NCI-H1694 (cell line): ENCODE measurements at regions not wholly inside any gene's neighbourhood (a gene's known extent, or its start where the extent isn't known, plus 50 kb on each side); places are given as distances from the start of the nearest gene placed in this dataset.
A peak's percentile ranks its signal among the peaks of the same experiment; 100 is the strongest.
"Not testable (repeated sequence)": the region's sequence is repeated elsewhere in the genome, so short reads cannot be mapped to it uniquely, and the experiment has no call there.

Experiments
- DNase-seq: peaks from one replicate; lab custom pipeline; 2025; lab: John Stamatoyannopoulos, UW

DNA sequence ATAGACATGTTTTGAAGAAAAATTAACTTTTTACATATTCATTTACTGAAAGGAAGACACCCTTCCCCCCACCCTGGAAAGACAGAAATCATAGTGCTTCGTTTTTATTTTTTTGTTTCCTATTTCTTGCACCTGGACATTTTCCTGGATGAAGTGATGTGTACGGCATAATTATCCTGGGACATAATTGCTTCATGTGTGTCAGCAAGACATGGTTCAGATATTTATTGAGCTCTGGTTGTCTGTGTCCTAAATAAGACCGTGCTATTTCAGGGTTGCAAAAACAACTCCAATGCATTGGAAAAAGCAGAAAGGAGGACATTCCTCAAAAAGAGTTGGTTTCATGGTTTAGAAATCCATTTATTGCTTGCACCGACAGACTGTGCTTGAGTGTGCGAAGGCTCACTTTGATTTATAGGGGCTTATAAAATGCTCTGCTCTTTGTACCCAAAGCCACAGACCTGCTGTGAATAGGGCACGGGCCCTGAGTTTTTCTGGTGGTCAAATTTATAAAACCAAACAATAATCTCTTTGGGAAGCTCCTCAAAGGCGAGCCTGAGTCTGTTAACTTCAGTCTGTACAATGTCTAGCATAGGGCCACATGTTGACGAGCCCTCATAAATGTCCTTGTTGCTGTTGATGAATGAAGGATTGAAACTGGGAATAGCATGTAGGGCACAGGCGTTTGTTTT, 179.5 kb downstream of the SOX4 start:
- DNase-seq: no peak

DNA sequence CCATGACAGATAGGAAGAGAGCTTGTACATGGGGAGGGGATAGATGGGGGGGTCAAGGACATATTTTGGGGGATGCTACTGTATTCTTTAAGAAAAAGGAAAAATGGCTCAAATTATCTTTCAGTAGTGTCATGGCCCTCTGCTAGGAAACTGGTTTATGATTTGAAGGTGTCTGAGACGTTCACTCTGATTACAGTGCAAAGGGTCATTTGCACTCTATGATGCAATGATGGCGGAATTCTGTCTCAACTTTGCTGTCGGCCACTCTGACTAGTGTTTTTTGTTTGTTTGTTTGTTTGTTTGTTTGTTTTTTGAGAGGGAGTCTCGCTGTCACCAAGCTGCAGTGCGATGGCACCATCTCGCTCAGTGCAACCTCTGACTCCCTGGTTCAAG, 180.0 kb downstream of the SOX4 start:
- no peak for DNase-seq

DNA sequence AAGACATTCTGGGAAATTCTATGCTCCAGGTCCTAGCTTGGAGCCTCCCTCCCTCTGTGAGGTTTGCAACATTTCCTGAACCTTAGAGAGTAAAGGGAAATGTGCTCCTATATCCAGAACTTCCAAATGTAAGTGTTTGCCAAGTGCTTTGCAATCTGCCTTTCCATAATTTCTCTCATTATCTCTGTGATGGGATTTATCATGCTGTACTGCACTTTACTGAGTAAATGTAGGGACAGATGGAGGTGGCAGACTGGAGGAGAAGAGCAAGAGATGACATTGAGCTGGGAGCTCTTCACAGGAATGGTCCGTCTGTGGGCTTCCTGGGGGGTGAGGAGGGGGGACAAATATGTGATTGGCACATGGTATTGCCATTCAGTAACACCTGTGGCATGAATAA, 184.3 kb downstream of the SOX4 start:
- peak; percentile 88 for DNase-seq

DNA sequence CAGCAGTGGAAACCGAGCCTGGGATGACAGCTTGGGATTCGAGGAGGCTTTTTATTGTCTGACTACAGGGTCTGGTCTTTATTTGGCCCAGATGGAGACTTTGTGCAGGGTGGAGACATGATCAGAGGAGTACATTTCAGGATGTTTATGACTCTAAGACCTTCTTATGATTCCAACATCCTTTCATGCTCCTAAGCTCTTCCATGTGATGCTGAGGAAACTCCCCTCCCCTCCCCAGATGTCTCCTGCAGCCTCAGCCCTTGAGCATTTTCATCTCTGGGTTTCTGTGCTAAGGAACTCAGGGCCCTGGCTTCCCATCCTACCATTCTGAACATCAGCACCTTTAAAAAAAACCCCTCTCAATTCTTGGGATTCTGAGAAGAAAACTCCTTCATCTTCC, 186.6 kb downstream of the SOX4 start:
- DNase-seq: no peak

DNA sequence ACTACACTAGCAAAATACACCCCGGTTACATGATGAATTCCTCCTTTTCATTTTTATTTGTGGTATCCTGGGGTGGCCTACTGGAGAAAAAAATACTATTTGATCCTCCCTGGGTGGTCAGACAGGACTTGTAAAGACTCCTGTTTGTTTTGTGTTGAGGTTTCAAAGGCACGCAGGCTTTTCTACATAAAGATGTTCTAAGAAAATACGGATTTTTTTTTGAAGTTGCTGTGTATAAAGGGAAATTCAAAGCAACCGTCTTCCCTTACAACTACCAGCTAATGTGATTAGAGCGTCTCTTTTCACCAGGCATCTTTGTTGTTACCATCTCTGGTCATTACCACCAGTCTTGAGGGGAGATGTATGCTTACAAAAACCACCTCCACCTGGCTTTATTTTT, 187.1 kb downstream of the SOX4 start:
- DNase-seq: no peak

DNA sequence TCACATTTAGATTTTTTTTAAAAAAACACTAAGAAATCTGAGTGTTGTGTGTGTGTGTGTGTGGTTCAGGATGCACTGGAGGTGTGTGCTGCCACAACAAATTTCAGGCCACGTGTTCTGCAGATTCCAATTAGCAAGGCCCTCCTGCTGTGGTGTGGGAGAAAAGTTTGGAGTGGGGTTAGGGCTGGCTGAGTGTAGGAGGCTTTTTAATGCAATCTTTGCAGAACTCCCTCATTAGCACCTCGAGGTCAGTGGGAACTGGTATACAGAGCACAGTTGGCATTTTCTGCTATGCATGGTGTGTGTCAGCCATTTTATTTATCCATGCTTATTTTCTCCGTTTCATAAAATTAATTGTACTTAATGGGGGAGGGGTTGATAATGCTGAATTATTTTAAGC, 187.6 kb downstream of the SOX4 start:
- DNase-seq: no peak

DNA sequence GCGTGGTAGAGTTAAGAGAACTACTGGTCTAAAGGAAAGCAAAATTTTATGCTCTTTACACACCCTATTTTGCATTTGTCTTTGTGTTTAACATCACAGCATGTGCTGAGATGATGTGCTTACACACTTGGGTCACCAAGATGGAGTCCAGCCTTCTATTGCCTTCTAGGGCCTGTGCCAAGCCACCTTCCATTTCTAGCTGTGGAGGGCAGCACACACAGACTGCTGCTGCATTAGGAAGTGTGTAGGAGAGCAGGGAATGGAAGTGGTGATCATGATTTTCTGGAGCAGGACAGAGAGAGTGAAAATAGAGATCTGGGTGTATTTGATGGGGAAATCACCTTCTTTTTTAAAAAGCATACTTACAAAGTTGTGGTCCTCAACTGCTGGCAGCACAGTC, 191.6 kb downstream of the SOX4 start:
- DNase-seq: no peak

DNA sequence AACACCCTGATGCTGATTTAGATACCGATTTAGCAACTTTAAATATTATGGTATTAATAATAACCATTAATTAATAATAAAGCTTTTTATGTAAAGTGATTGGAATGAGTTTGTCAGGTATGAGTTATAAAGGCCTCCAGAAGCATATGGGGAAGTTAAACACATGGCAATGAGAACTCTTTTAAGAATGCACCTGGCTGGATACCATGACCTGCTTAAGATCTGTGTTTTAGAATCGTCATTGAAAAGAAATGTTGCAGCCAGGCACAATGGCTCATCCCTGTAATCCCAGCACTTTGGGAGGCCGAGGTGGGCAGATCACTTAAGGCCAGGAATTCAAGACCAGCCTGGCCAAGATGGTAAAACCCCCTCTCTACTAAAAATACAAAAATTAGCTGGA, 197.5 kb downstream of the SOX4 start:
- no peak for DNase-seq

DNA sequence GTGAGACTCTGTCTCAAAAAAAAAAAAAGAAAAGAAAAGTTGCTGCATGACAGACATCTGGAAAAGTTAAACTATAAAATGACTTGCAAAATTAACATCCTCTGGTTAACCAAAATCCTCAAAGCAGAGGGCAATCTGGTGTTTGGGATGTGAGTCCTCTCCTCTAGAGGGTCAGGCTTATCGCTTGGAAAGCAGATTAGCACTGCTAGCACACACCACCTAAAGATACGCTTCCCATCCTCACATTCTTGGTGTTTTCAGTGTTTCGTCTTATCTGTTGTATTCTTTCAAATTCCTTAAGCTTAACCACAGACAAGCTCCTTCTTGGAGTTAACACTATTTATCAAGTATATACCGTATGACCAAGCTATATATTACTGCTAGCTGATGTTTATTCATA, 198.0 kb downstream of the SOX4 start:
- DNase-seq: no peak

DNA sequence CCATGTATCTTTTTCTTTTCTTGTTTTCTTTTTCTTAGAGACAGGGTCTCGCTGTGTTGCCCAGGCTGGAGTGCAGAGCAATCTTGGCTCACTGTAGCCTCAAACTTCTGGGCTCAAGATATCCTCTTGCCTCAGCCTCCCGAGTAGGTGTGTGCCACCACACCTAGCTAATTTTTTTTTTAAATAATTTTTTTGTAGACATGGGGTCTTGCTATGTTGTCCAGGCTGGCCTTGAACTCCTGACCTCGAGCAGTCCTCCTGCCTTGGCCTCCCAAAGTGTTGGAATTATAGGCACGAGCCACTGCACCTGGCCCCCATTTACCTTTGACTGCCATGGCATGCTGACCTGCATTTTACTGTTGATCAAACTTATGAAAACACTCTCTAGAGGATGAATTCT, 198.6 kb downstream of the SOX4 start:
- DNase-seq: no peak

DNA sequence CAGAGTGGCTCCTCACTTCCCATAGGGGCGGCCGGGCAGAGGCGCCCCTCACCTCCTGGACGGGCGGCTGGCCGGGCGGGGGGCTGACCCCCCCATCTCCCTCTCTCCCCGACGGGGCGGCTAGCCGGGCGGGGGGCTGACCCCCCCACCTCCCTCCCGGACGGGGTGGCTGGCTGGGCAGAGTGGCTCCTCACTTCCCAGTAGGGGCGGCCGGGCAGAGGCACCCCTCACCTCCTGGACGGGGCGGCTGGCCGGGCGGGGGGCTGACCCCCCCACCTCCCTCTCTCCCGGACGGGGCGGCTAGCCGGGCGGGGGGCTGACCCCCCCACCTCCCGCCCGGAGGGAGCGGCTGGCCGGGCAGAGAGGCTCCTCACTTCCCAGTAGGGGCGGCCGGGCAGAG, 203.4 kb downstream of the SOX4 start:
- not testable (repeated sequence) for DNase-seq

DNA sequence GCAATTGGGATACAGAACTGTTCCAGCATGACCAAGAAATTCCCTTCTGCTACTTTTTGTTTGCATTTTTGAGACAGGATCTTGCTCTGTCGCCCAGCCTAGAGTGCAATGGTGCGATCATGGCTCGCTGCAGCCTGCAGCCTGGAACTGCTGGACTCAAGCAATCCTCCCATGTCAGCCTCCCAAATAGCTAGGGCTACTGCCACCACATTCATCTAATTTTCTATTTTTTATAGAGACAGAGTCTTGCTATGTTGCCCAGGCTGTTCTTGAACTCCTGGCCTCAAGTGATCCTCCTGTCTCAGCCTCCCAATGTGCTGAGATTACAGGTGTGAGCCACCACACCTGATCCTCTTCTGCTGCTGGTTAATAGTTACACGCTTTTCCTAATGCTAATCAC, 204.9 kb downstream of the SOX4 start:
- no peak for DNase-seq

DNA sequence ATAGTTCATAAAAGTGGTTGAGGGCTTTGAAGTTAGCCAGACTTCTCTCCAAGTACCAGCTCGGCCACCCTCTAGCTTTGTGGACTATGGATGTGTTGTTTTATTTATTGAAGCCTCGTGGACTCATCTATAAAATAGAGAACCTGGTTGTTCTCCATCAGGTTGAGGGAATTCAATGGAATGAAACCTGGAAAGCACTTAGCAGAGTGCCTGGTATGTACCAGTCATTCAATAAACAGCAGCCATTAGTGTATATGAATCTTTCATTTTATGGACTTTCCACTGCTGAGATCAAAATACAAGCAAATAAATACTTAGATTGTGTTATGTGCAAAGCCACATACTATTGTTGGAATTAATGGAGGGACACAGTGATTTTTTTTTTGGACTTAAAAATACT, 206.8 kb downstream of the SOX4 start:
- DNase-seq: no peak

DNA sequence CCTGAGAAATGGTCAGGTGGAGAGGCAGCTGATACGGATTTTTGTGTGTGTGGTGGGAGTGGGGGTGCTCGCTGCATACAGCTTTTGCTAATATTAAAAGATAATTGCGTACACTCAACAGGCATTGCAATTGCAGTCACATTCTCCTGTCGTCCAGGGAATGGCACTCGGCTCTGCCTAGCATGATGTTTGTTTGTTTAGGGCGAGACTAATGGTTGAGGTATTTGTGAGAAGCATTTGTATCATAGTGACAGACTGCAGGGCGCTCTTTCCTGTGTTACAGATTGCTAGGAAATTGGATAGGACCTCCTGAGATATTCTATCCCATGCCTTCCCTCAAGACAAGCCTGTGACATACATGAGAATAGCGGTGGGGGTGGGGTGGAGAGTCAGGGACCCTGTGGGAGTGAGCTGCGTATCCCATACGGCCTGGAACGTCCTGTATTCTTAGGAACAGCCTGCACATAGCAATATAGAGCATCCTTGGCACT, 207.4 kb downstream of the SOX4 start:
- DNase-seq: no peak

DNA sequence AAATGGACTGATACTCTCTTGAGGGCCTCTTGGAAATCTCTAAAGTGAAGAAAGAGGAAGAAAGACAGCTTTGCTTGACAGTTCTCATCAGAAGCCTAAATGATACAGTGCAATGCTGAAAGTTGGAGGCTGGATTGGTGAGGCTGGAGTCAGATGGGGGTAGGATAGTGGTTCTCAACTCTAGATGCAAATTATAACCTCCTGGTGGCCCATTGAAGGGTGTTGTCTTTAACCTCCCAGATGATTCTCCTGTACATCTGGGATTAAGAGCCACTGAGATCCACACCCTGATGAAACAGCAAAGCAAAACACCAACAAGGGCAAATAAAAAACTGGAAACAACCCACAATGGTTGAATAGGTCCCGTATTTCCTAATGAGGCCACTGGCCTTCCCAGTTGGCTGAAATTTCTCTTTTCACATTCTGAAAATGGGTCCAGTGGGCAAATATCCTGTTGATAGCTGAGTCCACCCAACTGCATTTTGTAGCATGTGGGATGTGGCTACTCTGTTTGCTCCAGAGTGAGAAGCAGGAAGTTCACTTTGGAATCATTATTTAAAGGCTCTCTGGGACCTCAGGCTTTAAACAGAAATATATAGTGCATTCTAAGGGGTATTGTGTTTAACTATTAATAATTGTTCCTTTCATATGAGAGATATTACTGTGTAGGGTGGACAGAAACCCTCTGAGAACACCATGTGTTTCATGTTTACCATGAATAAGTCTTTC, 208.1 kb downstream of the SOX4 start:
- DNase-seq: no peak

DNA sequence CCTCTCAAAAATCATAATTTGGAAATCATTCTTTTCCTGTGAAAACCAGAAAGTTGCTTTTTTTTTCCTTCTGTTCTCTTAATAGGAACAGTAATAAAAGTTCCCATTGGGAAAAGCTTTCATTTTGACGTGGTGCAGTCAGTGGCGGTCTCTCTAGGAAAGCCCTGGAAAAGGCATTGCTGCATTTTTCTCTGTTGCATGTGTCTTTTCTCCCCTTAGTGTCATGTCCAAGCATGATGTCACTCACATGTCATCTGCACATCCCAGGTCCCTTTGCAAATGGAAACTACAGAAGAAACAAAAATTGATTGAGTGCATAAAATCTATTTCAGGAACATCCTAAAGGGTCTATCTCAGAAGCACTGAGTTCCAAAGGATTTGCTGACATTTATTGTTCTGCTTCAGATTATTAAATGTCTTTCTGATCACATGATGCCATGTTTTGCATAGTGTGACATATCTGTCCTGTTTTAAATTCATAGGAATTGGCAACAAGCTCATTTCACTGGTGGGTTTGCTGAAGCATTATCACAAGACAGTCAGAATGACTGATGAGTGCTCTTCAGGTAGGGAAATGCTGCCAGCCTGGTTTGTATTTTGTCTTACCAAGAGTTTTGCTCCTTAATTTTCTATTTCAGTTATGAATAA, 208.7 kb downstream of the SOX4 start:
- no peak for DNase-seq

DNA sequence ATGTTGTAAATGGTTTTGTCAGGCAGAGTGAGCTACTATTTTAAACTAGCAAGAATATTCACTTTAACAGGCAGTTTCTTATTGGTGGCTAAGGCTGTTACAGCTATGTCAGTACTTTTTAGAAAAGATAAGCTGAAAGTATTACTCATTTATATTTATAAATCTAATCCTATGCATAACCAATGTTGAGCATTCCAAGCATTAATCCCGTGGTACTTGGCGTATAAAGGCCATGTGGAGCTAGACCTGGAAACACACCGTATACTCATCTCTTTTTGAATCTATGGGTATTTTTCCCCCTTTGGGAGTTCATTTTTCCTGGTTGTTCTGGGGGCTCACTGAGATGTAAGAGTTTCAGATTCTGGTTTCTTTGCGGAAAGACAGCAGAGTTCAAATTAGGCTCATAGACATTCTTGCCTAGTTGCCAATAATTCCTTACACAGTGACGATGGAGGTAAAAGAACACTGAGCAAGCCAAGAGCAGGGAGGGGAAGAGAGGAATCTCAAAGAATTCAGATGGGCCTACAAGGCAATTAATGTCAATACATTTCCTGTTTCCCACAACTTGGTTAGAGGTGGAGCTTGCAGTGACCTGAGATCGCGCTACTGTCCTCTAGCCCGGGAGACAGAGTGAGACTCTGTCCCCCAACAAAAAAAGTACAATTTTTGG, 211.5 kb downstream of the SOX4 start:
- no peak for DNase-seq

DNA sequence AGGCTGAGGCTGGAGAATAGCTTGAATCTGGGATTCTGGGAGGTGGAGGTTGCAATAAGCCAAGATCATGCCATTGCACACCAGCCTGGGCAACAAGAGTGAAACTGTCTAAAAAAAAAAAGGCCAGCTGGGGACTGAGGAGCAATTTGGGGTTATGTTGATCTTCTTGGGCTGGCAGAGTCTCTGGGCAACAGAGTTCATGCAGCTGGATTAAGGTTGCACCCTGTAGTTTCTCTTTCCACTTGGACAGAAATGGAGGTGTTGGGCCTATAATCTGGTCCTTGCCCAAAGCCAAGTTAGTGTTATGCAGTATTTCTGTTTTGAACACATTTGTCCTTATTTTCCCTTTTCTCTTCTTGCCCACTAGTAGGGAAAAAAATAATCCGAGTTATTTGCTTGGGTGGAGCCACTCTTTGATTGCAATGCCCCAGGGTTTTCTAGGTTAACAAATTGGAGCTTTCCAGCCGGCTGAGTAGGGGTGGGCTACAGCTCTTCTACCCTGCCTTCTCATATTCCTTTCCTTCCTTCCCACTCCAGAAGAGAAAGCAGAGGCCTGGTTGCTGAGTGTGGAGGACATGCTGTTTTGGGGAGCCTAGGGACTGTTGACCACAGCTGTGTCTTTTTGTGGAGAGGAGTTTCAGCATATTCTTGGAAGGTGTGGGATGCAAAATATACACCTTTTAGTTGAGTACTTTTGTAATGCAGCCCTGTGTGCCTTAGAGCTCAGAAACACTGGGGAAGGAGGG, 213.9 kb downstream of the SOX4 start:
- DNase-seq: no peak

DNA sequence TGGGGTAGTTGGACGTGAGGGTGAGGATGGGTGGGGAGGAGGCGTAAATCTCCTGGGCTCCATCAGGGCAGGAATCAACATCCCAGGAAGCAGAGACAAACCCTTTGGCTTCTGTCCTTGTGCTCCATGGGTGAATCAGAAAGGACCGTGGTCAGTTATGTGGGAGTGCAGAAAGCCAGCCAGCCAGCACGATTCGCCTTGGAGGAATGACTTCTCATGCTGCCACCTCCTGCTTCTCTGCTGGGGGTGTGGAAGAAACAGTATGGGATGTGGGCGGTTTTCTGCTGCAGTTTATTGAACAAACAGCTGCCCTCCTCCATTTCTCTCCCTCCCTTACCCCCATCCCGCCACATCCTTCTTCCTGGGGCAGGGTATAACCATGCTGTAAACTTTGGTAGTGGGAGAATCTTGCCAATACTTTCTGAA, 214.5 kb downstream of the SOX4 start:
- DNase-seq: no peak

DNA sequence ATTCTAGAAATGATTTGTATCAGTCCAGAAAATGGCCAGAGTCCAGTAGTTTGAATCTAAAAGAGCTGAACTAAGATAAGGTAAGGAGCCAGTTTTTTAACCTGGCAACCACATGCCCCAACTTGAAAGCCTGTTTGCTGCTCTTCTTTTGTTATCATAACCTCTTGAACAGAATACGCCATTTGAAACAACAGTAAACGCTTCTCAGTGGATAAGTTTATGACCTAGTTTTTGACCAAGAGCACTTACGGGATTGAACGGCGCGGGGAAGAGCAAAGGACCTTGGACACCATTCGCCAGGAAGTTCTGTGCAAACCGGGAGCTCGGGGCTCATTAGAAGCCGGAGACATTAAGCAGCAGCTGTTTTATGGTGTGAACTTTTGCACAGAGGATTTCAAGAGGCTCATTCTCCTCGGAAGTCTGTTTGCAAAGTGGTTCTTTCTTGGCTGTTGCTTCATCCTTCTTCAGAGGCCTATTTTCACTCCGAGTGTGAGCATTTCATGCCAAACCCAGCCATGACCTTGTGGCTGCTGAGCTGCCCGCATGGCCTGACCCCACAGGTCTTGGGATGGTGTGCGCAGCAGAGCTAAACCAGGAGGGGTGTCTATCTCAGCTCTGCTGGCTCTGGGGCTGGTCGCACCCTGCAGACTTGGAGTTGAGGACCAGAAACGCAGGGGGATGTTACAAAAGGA, 215.1 kb downstream of the SOX4 start:
- no peak for DNase-seq

DNA sequence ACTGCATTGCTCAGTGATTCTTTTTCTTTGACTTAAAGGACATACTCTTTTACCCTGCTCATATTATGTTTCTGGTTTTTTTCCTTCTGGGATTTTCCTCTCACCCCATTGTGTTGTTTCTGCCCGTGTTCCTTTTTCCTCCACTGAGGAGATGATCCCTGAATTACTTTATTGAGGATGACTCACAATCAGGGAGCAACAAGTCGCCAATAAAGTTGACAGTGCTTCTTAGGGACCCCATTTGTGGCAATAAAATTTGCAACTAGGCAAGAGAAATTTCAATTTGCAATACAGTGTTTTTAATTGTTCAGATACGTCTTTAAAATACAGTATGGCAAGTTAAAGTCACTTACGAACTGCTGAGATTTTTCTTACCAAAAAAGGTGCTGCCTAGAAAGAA, 217.9 kb downstream of the SOX4 start:
- DNase-seq: no peak
